Skeletal muscle tissue (tissue), 3 donors: ENCODE measurements at regions not wholly inside any gene's neighbourhood (a gene's known extent, or its start where the extent isn't known, plus 50 kb on each side); places are given as distances from the start of the nearest gene placed in this dataset.

ENCODE experiments used
- H3K27ac ChIP-seq: one replicate; pipeline ENCODE4 v1.7.0; 2013; ENCODE audit warnings: mild to moderate bottlenecking, low read depth, low read length, inconsistent platforms
- H3K27me3 ChIP-seq, 3 donors: one replicate each; pipeline ENCODE4 v1.7.0; 2013; ENCODE audit warnings: low read length in 3 of 3; ENCODE audit not compliant: control insufficient read depth in 3 of 3, insufficient read depth in 3 of 3
- H3K36me3 ChIP-seq, 3 donors: one replicate each; pipeline ENCODE4 v1.7.0; 2013; ENCODE audit warnings: low read length in 3 of 3; ENCODE audit not compliant: control insufficient read depth in 3 of 3, insufficient read depth in 3 of 3
- H3K4me1 ChIP-seq, 3 donors: one replicate each; pipeline ENCODE4 v1.7.0; 2013; ENCODE audit warnings: low read length in 3 of 3, mild to moderate bottlenecking in 3 of 3; ENCODE audit not compliant: control insufficient read depth in 3 of 3, insufficient read depth in 3 of 3
- H3K4me3 ChIP-seq, 3 donors: one replicate each; pipeline ENCODE4 v1.7.0; 2013; ENCODE audit warnings: low read length in 3 of 3
- H3K9ac ChIP-seq, 3 donors: one replicate each; pipeline ENCODE4 v1.7.0; 2013; ENCODE audit warnings: low read length in 3 of 3, mild to moderate bottlenecking in 3 of 3, moderate library complexity in 2 of 3, low read depth in 1 of 3
- H3K9me3 ChIP-seq, 3 donors: one replicate each; pipeline ENCODE4 v1.7.0; 2013; ENCODE audit warnings: low read length in 3 of 3; ENCODE audit not compliant: control insufficient read depth in 3 of 3
- donor health status: Osteomylitis.

- no peaks in the 10 kb centered on the region for H3K27me3 ChIP-seq
- H3K36me3 ChIP-seq: no peaks in the 10 kb centered on the region
- H3K4me1 ChIP-seq: peaks cover 0 to 3% (median 0%) of the 10 kb centered on the region in 3 donors
- no peak overlapping the region for H3K4me3 ChIP-seq
- no peaks in the 10 kb centered on the region for H3K9me3 ChIP-seq
- H3K27ac ChIP-seq: no peak overlapping the region
- no peak overlapping the region for H3K9ac ChIP-seq
Measured at GRCh38 chr5:93209476-93209875, 371.5 kb downstream of the NR2F1-AS1 start.

GRCh38 chr5:93208141-93208751 lies 372.8 kb downstream of the NR2F1-AS1 start:
- Histone ChIP-seq H3K27me3 (no peaks in the 10 kb centered on the region), H3K36me3 (no peaks in the 10 kb centered on the region), H3K4me1 (peaks cover 0 to 3% (median 0%) of the 10 kb centered on the region in 3 donors), H3K9me3 (no peaks in the 10 kb centered on the region), H3K27ac (no peak overlapping the region), H3K9ac (no peak overlapping the region), H3K4me3 (no peak overlapping the region)

- Histone ChIP-seq H3K9ac (no peak overlapping the region), H3K27ac (no peak overlapping the region), H3K4me3 (no peak overlapping the region), H3K27me3 (no peaks in the 10 kb centered on the region), H3K36me3 (no peaks in the 10 kb centered on the region), H3K9me3 (no peaks in the 10 kb centered on the region), H3K4me1 (peaks cover 0 to 3% (median 0%) of the 10 kb centered on the region in 3 donors)
Measured at GRCh38 chr5:93206203-93206602, 374.8 kb downstream of the NR2F1-AS1 start.

- H3K9ac ChIP-seq: no peak overlapping the region
- H3K9me3 ChIP-seq: no peaks in the 10 kb centered on the region
- no peaks in the 10 kb centered on the region for H3K27me3 ChIP-seq
- H3K27ac ChIP-seq: no peak overlapping the region
- H3K4me3 ChIP-seq: no peak overlapping the region
- no peaks in the 10 kb centered on the region for H3K4me1 ChIP-seq
- no peaks in the 10 kb centered on the region for H3K36me3 ChIP-seq
Measured at GRCh38 chr5:93201061-93201460, 380.0 kb downstream of the NR2F1-AS1 start.

GRCh38 chr5:93196986-93197385 lies 384.0 kb downstream of the NR2F1-AS1 start:
- Histone ChIP-seq H3K27me3 (no peaks in the 10 kb centered on the region), H3K36me3 (no peaks in the 10 kb centered on the region), H3K4me3 (no peak overlapping the region), H3K9me3 (no peaks in the 10 kb centered on the region), H3K4me1 (peaks cover 0 to under 1% (median 0%) of the 10 kb centered on the region in 3 donors), H3K9ac (no peak overlapping the region), H3K27ac (no peak overlapping the region)

GRCh38 chr5:93193431-93194347 lies 387.3 kb downstream of the NR2F1-AS1 start:
- H3K9ac ChIP-seq: no peak overlapping the region

GRCh38 chr5:93192683-93193082 lies 388.3 kb downstream of the NR2F1-AS1 start:
- Histone ChIP-seq H3K4me3 (no peak overlapping the region), H3K4me1 (peaks cover 0 to 2% (median 0%) of the 10 kb centered on the region in 3 donors), H3K27me3 (no peaks in the 10 kb centered on the region), H3K36me3 (no peaks in the 10 kb centered on the region), H3K27ac (no peak overlapping the region), H3K9me3 (no peaks in the 10 kb centered on the region), H3K9ac (no peak overlapping the region)

More at GRCh38 chr5:93193431-93194347, 387.3 kb downstream of the NR2F1-AS1 start:
- H3K27ac ChIP-seq: no peak overlapping the region
- no peaks in the 10 kb centered on the region for H3K36me3 ChIP-seq
- no peaks in the 10 kb centered on the region for H3K27me3 ChIP-seq
- H3K9me3 ChIP-seq: no peaks in the 10 kb centered on the region
- H3K4me1 ChIP-seq: peaks cover 0 to 2% (median 0%) of the 10 kb centered on the region in 3 donors
- H3K4me3 ChIP-seq: no peak overlapping the region

- no peak overlapping the region for H3K9ac ChIP-seq
- no peak overlapping the region for H3K4me3 ChIP-seq
- H3K27ac ChIP-seq: no peak overlapping the region
- no peaks in the 10 kb centered on the region for H3K36me3 ChIP-seq
- H3K4me1 ChIP-seq: peaks cover 0 to 2% (median 0%) of the 10 kb centered on the region in 3 donors
- H3K9me3 ChIP-seq: no peaks in the 10 kb centered on the region
- no peaks in the 10 kb centered on the region for H3K27me3 ChIP-seq
Measured at GRCh38 chr5:93192087-93192486, 388.9 kb downstream of the NR2F1-AS1 start.

GRCh38 chr5:93191035-93191817 lies 389.8 kb downstream of the NR2F1-AS1 start:
- Histone ChIP-seq H3K4me3 (no peak overlapping the region), H3K9me3 (no peaks in the 10 kb centered on the region), H3K4me1 (peaks cover 0 to 2% (median 0%) of the 10 kb centered on the region in 3 donors), H3K27ac (no peak overlapping the region), H3K36me3 (no peaks in the 10 kb centered on the region), H3K9ac (no peak overlapping the region), H3K27me3 (no peaks in the 10 kb centered on the region)
